ENCODE measurements at regions not wholly inside any gene's neighbourhood (a gene's known extent, or its start where the extent isn't known, plus 50 kb on each side); places are given as distances from the start of the nearest gene placed in this dataset.

DNA sequence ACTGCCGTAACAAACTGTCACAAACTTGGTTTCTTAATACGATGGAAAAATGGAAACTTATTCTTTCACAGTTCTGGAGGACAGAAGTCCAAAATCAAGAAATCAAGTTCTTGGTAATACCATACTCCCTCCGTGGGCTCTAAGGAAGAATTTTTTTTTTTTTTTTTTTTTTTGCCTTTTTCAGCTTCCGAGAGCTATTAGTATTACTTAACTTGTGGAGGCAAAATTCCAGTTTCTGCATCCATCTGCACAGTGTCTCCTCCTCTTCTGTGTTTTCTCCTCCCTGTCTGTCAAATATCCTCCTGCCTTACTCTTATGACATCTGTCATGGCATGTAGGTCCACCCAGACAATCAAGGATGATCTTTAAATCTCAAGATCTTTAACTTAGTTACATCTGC is 426.6 kb downstream of the SPRY1 start:
- TF ChIP-seq, protein P1, sequence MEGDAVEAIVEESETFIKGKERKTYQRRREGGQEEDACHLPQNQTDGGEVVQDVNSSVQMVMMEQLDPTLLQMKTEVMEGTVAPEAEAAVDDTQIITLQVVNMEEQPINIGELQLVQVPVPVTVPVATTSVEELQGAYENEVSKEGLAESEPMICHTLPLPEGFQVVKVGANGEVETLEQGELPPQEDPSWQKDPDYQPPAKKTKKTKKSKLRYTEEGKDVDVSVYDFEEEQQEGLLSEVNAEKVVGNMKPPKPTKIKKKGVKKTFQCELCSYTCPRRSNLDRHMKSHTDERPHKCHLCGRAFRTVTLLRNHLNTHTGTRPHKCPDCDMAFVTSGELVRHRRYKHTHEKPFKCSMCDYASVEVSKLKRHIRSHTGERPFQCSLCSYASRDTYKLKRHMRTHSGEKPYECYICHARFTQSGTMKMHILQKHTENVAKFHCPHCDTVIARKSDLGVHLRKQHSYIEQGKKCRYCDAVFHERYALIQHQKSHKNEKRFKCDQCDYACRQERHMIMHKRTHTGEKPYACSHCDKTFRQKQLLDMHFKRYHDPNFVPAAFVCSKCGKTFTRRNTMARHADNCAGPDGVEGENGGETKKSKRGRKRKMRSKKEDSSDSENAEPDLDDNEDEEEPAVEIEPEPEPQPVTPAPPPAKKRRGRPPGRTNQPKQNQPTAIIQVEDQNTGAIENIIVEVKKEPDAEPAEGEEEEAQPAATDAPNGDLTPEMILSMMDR (IDR thresholded peaks at IDR 0.05; ENCODE audit: low read length), result no peak
- TF ChIP-seq EZH2 (optimal IDR thresholded peaks at IDR 0.05; ENCODE audit: low read depth, low read length) (no peak), EZH2phosphoT487 (IDR thresholded peaks at IDR 0.05; ENCODE audit: low read length) (no peak)

Data from MM.1S (cell line).